ENCODE measurements at regions not wholly inside any gene's neighbourhood (a gene's known extent, or its start where the extent isn't known, plus 50 kb on each side); places are given as distances from the start of the nearest gene placed in this dataset.

GRCh38 chr13:63629591-63629990 lies 2213.9 kb upstream of the PCDH20 start:
- H3K36me3 Mint-ChIP-seq (ENCODE audit: low read depth), result no peaks in the 10 kb centered on the region

DNA sequence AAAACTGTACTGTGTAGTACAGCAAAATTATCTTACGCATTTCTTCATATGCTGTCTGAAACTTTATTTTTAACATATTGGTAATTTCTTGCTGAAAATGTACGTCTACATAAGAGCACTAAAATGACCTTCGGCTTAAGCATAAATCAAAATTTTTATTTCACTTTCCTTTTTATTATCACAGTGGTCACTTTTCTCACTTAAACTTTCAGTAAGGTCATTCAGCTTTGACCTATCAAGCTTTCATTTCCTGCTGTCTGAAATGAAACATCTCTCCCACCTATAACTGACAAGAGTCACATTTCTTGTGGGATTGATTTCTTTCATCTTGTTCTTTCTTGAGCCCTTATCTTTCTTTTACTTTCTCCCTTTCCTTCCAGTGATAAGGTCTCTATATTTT lies 2212.7 kb upstream of the PCDH20 start:
- Mint-ChIP-seq H3K36me3 (ENCODE audit: low read depth) (no peaks in the 10 kb centered on the region), H3K27me3 (no peaks in the 10 kb centered on the region)
- ATAC-seq, result no peak

More at GRCh38 chr13:63629591-63629990, 2213.9 kb upstream of the PCDH20 start:
- ATAC-seq (no peak), DNase-seq (no peak)
- H3K9me3 ChIP-seq (ENCODE audit: control insufficient read depth, low read length, poor library complexity, severe bottlenecking), result peaks cover 3% of the 10 kb centered on the region
- Mint-ChIP-seq H3K27me3 (no peaks in the 10 kb centered on the region), H3K27ac (no peak overlapping the region), H3K4me1 (no peaks in the 10 kb centered on the region), H3K4me3 (no peak overlapping the region)

GRCh38 chr13:63625869-63626268 lies 2210.2 kb upstream of the PCDH20 start:
- DNase-seq, result no peak
- Mint-ChIP-seq H3K36me3 (ENCODE audit: low read depth) (no peaks in the 10 kb centered on the region), H3K27ac (no peak overlapping the region)

More for the DNA sequence above, 2212.7 kb upstream of the PCDH20 start:
- Mint-ChIP-seq H3K27ac (no peak overlapping the region), H3K4me3 (no peak overlapping the region), H3K4me1 (no peaks in the 10 kb centered on the region)
- DNase-seq, result no peak
- H3K9me3 ChIP-seq (ENCODE audit: control insufficient read depth, low read length, poor library complexity, severe bottlenecking), result no peaks in the 10 kb centered on the region

DNA sequence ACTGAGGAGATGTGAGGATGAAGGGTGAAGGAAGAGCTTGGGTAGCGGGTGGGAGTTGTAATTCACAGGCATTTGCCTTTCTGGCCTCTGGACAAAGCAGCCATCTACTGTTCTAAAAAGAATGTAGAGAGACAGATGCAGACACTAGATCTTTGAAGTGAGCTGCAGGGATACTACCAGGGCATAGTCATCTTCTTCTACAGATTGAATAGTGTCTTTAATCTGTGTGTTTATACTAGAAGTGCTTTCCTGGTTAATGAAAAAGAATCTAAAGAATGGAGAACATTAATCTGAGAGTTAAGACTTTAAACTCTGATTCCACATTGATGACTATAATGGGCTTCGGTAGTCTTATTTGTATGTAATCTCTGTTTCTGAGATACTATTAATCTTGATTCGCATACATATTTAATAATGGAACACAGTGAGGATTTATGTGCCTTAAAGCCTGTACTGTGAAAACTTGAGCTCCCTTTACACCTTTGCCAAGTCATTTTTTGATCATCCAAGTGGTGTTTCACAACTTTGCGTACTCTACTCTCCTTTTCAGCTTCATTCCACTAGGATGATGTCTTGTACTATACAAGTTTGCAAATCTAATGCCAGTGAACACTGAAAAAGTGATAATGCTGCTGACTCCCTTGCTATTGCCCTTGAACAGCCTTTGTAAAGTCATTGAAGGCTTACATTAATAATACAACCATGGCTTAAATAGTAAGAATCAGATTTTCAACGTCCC lies 2199.4 kb upstream of the PCDH20 start:
- H3K4me1 Mint-ChIP-seq, result no peaks in the 10 kb centered on the region
- H3K4me3 Mint-ChIP-seq, result no peak overlapping the region
- no peak for DNase-seq
- H3K27ac Mint-ChIP-seq, result no peak overlapping the region
- H3K9me3 ChIP-seq (ENCODE audit: control insufficient read depth, low read length, poor library complexity, severe bottlenecking), result no peaks in the 10 kb centered on the region
- no peaks in the 10 kb centered on the region for H3K27me3 Mint-ChIP-seq
- no peaks in the 10 kb centered on the region for H3K36me3 Mint-ChIP-seq (ENCODE audit: low read depth)
- ATAC-seq, result no peak

More at GRCh38 chr13:63625869-63626268, 2210.2 kb upstream of the PCDH20 start:
- no peak overlapping the region for H3K4me3 Mint-ChIP-seq
- no peaks in the 10 kb centered on the region for H3K27me3 Mint-ChIP-seq
- H3K9me3 ChIP-seq (ENCODE audit: control insufficient read depth, low read length, poor library complexity, severe bottlenecking), result no peaks in the 10 kb centered on the region
- no peaks in the 10 kb centered on the region for H3K4me1 Mint-ChIP-seq
- no peak for ATAC-seq

DNA sequence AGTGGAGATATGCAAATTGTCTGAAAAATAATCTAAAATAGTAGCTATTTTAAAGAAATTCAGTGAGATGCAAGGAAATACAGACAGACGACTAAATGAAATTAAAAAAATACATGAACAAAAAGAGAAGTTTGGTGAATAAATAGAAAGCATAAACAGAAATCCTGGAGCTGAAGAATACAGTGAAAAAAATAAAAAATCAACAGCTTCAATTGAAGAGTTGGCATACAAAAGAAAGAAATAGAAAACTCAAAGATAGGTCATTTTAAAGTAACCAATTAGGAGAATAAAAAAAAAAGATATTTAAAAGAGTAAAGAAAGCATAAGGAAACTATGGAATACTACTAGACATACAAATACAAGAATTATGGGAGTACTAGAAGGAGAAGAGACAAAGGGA lies 2191.5 kb upstream of the PCDH20 start:
- no peaks in the 10 kb centered on the region for H3K36me3 Mint-ChIP-seq (ENCODE audit: low read depth)
- H3K9me3 ChIP-seq (ENCODE audit: control insufficient read depth, low read length, poor library complexity, severe bottlenecking), result no peaks in the 10 kb centered on the region
- no peak overlapping the region for H3K4me3 Mint-ChIP-seq
- no peaks in the 10 kb centered on the region for H3K27me3 Mint-ChIP-seq
- DNase-seq, result no peak
- no peak for ATAC-seq
- H3K4me1 Mint-ChIP-seq, result no peaks in the 10 kb centered on the region
- no peak overlapping the region for H3K27ac Mint-ChIP-seq

DNA sequence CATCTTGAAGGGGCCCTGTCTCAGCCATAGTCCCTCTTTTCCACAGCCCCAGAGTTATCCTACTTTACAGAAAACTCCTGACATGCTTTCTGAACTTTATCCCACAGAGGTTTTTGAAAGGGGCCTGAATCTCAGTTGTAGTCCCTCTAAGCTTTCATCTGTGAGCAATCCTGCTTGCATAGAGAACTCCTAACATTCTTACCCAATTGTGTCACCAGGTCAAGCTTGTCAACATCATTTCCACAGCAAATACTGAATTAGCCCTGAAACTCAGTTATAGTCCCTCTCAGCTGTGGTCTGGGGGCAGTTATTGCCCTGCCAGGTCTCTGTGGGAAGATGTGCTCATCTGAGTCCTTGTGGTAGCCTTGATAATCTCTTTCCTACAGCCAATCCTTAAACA lies 2190.3 kb upstream of the PCDH20 start:
- ATAC-seq (no peak), DNase-seq (no peak)
- Mint-ChIP-seq H3K27ac (no peak overlapping the region), H3K36me3 (ENCODE audit: low read depth) (no peaks in the 10 kb centered on the region), H3K4me3 (no peak overlapping the region), H3K27me3 (no peaks in the 10 kb centered on the region), H3K4me1 (no peaks in the 10 kb centered on the region)
- no peaks in the 10 kb centered on the region for H3K9me3 ChIP-seq (ENCODE audit: control insufficient read depth, low read length, poor library complexity, severe bottlenecking)

DNA sequence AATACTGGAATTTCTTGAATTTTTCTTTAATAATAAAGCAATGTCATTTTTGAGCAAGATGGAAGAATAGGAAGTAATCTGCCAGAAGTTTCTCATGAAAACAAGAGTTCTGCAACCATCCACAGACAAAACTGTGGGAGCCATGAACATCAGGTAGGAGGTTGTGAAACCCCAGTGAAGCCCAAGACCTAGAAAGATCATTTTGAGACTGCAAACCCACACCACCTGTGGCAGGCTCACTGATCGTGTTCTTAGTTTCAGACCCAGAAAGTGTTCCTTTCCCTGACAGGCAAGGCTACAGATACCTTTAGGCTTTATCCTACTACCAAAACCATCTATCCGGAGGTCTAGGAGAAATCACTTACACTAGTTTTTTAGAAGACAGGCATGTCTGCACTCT lies 2189.8 kb upstream of the PCDH20 start:
- H3K9me3 ChIP-seq (ENCODE audit: control insufficient read depth, low read length, poor library complexity, severe bottlenecking), result no peaks in the 10 kb centered on the region
- ATAC-seq, result no peak
- Mint-ChIP-seq H3K4me3 (no peak overlapping the region), H3K27me3 (no peaks in the 10 kb centered on the region), H3K36me3 (ENCODE audit: low read depth) (no peaks in the 10 kb centered on the region), H3K4me1 (no peaks in the 10 kb centered on the region), H3K27ac (no peak overlapping the region)
- no peak for DNase-seq

- no peak for ATAC-seq
- H3K27me3 Mint-ChIP-seq, result no peaks in the 10 kb centered on the region
- no peaks in the 10 kb centered on the region for H3K36me3 Mint-ChIP-seq (ENCODE audit: low read depth)
- no peaks in the 10 kb centered on the region for H3K9me3 ChIP-seq (ENCODE audit: control insufficient read depth, low read length, poor library complexity, severe bottlenecking)
- no peak for DNase-seq
- no peak overlapping the region for H3K27ac Mint-ChIP-seq
- no peaks in the 10 kb centered on the region for H3K4me1 Mint-ChIP-seq
- H3K4me3 Mint-ChIP-seq, result no peak overlapping the region
These were observed 2180.2 kb upstream of the PCDH20 start for GRCh38 chr13:63595811-63596210.

DNA sequence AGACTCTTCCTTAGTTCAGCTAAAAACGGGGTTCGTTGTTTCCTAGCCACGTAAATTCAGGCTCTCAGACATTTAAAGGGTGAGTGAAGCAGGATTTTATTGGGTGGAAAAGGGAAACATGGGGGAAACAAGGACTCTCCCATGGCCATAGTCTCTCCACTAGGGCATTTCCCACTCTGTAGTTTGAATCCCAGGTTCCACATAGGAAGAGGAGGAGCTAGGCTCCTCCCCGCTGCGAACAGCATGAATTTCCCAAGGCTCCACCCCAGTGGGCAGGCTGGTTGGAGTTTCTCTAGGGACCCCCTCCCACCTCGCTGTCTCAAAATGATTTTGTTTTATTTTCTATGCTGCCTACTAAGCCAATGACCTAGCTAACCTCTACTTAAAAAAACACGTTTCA lies 2170.8 kb upstream of the PCDH20 start:
- no peak for DNase-seq
- no peak for ATAC-seq
- no peak overlapping the region for H3K4me3 Mint-ChIP-seq
- H3K27ac Mint-ChIP-seq, result no peak overlapping the region
- no peaks in the 10 kb centered on the region for H3K9me3 ChIP-seq (ENCODE audit: control insufficient read depth, low read length, poor library complexity, severe bottlenecking)
- H3K27me3 Mint-ChIP-seq, result no peaks in the 10 kb centered on the region
- no peaks in the 10 kb centered on the region for H3K4me1 Mint-ChIP-seq
- H3K36me3 Mint-ChIP-seq (ENCODE audit: low read depth), result no peaks in the 10 kb centered on the region

DNA sequence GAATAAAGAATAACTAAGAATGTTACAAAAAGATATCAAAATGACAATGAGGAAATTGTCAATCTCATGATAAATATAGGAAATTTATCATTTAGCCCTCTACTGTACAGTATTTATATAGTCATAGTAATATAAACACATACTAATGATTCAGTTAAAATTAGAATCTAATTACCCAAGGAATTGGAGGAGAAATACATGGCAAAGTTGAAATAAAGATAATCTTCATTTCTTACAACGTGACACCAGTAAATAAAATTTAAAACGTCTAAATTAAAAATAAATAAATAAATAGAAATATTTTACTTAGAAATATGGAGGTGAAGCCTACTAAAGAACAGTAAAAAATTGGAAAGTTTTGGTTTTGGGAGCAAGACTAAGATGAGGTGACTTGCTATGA lies 2163.1 kb upstream of the PCDH20 start:
- Mint-ChIP-seq H3K4me3 (no peak overlapping the region), H3K27me3 (no peaks in the 10 kb centered on the region), H3K27ac (no peak overlapping the region), H3K36me3 (ENCODE audit: low read depth) (no peaks in the 10 kb centered on the region), H3K4me1 (no peaks in the 10 kb centered on the region)
- no peak for ATAC-seq
- no peaks in the 10 kb centered on the region for H3K9me3 ChIP-seq (ENCODE audit: control insufficient read depth, low read length, poor library complexity, severe bottlenecking)
- DNase-seq, result no peak

GRCh38 chr13:63567031-63567430 lies 2151.4 kb upstream of the PCDH20 start:
- ATAC-seq (no peak), DNase-seq (no peak)
- H3K36me3 Mint-ChIP-seq (ENCODE audit: low read depth), result no peaks in the 10 kb centered on the region
- no peaks in the 10 kb centered on the region for H3K27me3 Mint-ChIP-seq
- no peak overlapping the region for H3K4me3 Mint-ChIP-seq
- no peaks in the 10 kb centered on the region for H3K9me3 ChIP-seq (ENCODE audit: control insufficient read depth, low read length, poor library complexity, severe bottlenecking)
- no peak overlapping the region for H3K27ac Mint-ChIP-seq
- H3K4me1 Mint-ChIP-seq, result no peaks in the 10 kb centered on the region

GRCh38 chr13:63554157-63554556 lies 2138.5 kb upstream of the PCDH20 start:
- Mint-ChIP-seq H3K36me3 (ENCODE audit: low read depth) (no peaks in the 10 kb centered on the region), H3K27ac (no peak overlapping the region), H3K4me1 (no peaks in the 10 kb centered on the region), H3K27me3 (no peaks in the 10 kb centered on the region), H3K4me3 (no peak overlapping the region)
- ATAC-seq, result no peak
- H3K9me3 ChIP-seq (ENCODE audit: control insufficient read depth, low read length, poor library complexity, severe bottlenecking), result no peaks in the 10 kb centered on the region
- no peak for DNase-seq

GRCh38 chr13:63551731-63552130 lies 2136.1 kb upstream of the PCDH20 start:
- H3K9me3 ChIP-seq (ENCODE audit: control insufficient read depth, low read length, poor library complexity, severe bottlenecking), result no peaks in the 10 kb centered on the region

DNA sequence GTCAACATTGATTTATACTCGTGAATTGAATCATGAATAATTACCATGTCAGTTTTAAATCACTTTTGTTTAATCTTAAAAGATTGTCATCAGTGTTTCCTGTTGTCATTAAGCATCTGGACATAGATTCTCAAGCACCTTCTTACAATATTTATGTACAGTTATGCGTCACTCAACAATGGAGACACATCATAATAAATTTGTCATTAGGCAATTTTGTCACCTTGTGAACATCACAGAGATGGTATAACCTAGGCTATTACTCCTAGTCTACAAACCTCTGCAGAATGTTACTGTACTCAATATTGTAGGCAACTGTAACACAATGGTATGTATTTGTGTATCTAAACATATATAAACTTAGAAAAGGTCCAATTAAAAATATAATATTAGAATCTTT lies 2130.9 kb upstream of the PCDH20 start:
- no peaks in the 10 kb centered on the region for H3K4me1 Mint-ChIP-seq
- DNase-seq (no peak), ATAC-seq (no peak)
- H3K36me3 Mint-ChIP-seq (ENCODE audit: low read depth), result no peaks in the 10 kb centered on the region
- H3K9me3 ChIP-seq (ENCODE audit: control insufficient read depth, low read length, poor library complexity, severe bottlenecking), result no peaks in the 10 kb centered on the region
- no peak overlapping the region for H3K4me3 Mint-ChIP-seq
- H3K27me3 Mint-ChIP-seq, result no peaks in the 10 kb centered on the region
- H3K27ac Mint-ChIP-seq, result no peak overlapping the region

More at GRCh38 chr13:63551731-63552130, 2136.1 kb upstream of the PCDH20 start:
- no peak for DNase-seq
- no peak overlapping the region for H3K27ac Mint-ChIP-seq
- no peak overlapping the region for H3K4me3 Mint-ChIP-seq
- no peaks in the 10 kb centered on the region for H3K4me1 Mint-ChIP-seq
- no peaks in the 10 kb centered on the region for H3K36me3 Mint-ChIP-seq (ENCODE audit: low read depth)
- no peak for ATAC-seq
- no peaks in the 10 kb centered on the region for H3K27me3 Mint-ChIP-seq

All from T-helper 17 cell (primary cell).